DND-41 (cell line): ENCODE measurements at regions not wholly inside any gene's neighbourhood (a gene's known extent, or its start where the extent isn't known, plus 50 kb on each side); places are given as distances from the start of the nearest gene placed in this dataset.

ENCODE experiments used
- EZH2 ChIP-seq: IDR thresholded peaks from 3 replicates; pipeline ENCODE4 v1.6.1; 2012; ENCODE audit warnings: borderline replicate concordance, low read depth, mild to moderate bottlenecking, moderate library complexity, low read length, inconsistent platforms; ENCODE audit not compliant: severe bottlenecking
- TF ChIP-seq, protein P1 (sequence below): IDR thresholded peaks from 2 replicates; pipeline ENCODE4 v1.5.1; 2012; ENCODE audit warnings: borderline replicate concordance, low read length, moderate library complexity, mild to moderate bottlenecking; ENCODE audit not compliant: poor library complexity, severe bottlenecking; ENCODE audit errors: extremely low read depth

- TF ChIP-seq, protein P1, sequence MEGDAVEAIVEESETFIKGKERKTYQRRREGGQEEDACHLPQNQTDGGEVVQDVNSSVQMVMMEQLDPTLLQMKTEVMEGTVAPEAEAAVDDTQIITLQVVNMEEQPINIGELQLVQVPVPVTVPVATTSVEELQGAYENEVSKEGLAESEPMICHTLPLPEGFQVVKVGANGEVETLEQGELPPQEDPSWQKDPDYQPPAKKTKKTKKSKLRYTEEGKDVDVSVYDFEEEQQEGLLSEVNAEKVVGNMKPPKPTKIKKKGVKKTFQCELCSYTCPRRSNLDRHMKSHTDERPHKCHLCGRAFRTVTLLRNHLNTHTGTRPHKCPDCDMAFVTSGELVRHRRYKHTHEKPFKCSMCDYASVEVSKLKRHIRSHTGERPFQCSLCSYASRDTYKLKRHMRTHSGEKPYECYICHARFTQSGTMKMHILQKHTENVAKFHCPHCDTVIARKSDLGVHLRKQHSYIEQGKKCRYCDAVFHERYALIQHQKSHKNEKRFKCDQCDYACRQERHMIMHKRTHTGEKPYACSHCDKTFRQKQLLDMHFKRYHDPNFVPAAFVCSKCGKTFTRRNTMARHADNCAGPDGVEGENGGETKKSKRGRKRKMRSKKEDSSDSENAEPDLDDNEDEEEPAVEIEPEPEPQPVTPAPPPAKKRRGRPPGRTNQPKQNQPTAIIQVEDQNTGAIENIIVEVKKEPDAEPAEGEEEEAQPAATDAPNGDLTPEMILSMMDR: no peak
- no peak for TF ChIP-seq EZH2
Observed at GRCh38 chr10:84659497-84660439, 331.4 kb downstream of the CCSER2 start.
